Islet precursor cell (in vitro differentiated cells): ENCODE measurements at regions not wholly inside any gene's neighbourhood (a gene's known extent, or its start where the extent isn't known, plus 50 kb on each side); places are given as distances from the start of the nearest gene placed in this dataset.
"Not testable (repeated sequence)": the region's sequence is repeated elsewhere in the genome, so short reads cannot be mapped to it uniquely, and the experiment has no call there.

ENCODE experiments used
- DNase-seq: peaks from one replicate; pipeline ENCODE4 v3.0.0-alpha.2; 2018

GRCh38 chrX:2640436-2641150, 50.5 kb upstream of the CD99 start:
- no peak for DNase-seq

DNA sequence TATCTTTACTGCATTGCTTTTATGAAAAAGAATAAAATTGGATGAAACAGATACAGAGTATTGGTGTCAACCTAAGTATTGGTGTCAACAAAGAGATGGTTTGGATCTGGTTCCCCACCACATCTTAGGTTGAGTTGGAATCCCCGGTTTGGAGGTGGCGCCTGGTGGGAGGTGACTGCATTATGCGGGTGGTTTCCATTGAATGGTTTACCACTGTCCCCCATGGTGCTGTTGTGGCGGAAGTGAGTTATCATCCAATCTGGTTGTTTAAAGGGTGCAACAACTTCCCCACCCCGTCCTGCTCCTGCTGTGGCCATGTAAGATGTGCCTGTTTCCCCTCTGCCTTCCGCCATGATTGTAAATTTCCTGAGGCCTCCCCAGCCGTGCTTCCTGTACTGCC, 52.8 kb upstream of the CD99 start:
- no peak for DNase-seq

GRCh38 chrX:2635342-2635741, 55.8 kb upstream of the CD99 start:
- no peak for DNase-seq

DNA sequence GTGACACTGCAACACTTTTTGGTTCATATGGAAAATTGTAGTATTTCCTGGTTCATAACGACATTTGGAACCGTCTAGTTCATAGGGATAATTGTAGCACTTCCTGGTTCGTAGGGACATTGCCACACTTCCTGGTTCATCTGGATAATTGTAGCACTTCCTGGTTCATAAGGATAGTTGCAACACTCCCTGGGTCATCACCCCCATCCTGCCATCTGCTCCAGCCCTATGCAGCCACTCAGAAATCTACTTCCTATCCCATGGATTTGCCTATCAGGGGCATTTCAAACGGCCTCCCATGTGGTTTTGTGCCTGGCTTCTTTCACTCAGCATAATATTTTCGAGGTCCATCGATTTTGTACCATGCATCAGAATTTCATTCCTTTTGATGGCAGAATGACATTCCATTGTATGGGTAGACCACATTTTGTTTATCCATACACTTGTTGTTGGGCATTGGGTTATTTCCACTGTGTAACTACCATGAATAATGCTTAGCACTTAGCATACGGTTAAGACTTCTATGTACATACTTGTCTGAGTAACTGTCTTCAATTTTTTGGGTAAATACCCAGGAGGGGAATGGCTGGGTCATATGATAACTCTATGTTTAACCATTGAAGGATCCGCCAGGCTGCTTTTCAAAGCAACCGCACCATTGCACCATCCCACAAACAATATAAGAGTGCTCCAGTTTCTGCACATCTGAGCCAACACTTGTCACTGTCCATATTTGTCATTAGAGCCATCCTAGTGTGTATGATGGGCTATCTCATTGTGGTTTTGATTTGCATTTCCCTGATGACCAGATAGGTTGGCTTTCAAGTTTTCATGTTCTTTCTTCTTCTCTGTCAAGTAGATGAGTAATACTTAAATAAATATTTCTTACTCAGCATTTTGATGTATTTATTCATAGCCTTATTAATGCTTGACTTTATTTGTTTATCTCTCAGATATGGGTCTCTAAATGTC, 58.3 kb upstream of the CD99 start:
- DNase-seq = no peak

GRCh38 chrX:2631743-2632532, 59.2 kb upstream of the CD99 start:
- DNase-seq = no peak

DNA sequence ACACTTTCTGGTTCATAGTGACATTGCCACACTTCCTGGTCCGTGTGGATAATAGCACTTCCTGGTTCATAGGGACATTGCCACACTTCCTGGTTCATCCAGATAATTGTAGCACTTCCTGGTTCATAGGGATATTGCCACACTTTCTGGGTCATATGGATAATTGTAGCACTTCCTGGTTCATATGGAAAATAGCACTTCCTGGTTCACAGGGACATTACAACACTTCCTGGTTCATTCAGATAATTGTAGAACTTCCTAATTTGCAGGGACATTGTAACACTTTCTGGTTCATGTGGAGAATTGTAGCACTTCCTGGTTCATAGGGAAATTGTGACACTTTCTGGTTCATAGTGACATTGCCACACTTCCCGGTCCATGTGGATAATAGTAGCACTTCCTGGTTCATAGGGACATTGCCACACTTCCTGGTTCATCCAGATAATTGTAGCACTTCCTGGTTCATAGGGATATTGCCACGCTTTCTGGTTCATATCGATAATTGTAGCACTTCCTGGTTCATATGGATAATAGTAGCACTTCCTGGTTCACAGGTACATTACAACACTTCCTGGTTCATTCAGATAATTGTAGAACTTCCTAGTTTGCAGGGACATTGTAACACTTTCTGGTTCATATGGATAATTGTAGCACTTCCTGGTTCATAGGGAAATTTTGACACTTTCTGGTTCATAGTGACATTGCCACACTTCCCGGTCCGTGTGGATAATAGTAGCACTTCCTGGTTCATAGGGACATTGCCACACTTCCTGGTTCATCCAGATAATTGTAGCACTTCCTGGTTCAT, 60.0 kb upstream of the CD99 start:
- not testable (repeated sequence) for DNase-seq

- not testable (repeated sequence) for DNase-seq
These were observed 60.8 kb upstream of the CD99 start for GRCh38 chrX:2630008-2630934.

DNA sequence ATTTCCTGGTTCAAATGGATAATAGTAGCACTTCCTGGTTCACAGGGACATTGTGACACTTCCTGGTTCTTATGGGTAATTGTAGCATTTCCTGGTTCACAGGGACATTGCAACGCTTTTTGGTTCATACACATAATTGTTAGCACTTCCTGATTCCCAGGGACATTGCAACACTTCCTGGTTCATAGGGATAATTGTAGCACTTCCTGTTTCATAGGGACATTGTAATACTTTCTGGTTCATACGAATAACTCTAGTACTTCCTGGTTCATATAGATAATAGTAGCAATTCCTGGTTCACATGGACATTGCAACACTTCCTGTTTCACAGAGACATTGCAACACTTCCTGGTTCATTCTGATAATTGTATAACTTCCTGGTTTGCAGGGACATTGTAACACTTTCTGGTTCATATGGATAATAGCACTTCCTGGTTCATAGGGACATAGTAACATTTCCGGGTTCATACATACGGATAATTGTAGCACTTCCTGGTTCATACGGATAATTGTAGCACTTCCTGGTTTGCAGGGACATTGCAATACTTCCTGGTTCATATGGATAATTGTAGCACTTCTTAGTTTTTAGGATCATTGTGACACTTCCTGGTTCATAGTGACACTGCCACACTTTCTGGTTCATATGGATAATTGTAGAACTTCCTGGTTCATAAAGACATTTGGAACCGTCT, 61.6 kb upstream of the CD99 start:
- DNase-seq = no peak

DNA sequence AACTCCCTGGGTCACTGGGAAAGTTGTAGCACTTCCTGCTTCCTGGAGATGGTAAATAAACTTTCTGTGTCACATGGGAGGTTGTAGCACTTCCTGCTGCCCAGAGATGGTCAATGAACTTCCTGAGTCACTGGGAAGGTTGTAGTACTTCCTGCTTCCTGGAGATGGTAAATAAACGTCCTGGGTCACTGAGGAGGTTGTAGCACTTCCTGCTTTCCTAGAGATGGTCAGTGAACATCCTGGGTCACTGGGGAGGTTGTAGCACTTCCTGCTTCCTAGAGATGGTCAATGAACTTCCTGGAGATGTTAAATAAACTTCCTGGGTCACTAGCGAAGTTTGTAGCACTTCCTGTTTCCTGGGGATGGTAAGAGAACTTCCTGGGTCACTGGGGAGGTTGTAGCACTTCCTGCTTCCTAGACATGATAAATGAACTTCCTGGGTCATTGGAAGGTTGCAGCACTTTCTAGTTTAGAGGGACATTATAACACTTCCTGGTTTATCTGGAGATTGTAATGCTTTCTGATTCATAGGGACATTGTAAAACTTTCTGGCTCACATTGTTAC, 62.3 kb upstream of the CD99 start:
- no peak for DNase-seq

DNA sequence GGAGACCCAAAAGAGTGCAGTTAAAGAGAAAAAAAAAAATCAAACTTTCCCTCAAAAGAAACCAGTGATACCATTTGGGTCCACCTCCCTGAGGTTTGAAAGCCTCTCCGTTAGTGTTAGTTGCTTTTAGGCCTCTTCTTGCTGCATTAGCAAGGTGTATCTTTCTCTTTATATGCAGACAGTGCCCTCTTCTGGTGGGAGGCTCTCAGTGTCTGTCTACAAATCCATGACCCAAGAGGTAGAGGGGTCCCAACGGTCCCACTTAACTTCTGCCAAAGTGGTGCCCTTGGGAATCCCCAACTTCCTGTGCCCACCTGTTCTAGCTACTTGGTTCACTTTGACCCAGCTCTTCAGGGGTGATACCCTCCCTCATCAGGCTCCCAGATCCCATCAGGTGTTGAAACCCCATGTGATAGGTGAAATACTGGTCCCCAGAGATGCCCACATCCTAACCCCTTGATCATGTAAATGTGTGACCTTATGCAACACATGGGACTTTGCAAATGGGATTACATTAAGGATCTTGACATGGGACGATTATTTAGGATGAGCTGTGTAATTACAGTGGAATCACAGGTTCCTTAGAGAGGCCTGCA, 63.7 kb upstream of the CD99 start:
- peak; percentile 67 for DNase-seq

DNA sequence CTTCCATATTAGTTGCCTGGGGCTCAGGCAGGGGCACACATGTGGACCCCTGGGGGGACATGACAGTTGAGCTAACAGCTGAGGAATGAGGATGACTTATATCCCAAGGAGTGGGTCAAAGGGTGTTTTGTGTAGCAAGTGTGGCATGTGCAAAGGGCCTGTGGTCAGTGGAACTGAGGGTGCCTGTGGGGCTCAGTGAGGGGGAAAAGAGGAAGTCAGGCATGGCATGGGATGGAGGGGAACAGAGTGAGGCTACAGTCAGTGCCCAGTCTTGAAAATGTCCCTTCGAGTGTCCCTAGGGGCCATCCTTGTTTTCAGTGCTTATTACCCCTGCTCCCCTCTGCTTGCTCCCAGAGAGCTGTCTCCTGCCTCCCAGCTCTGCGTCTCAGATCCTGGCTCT, 64.3 kb upstream of the CD99 start:
- no peak for DNase-seq

GRCh38 chrX:2620576-2620975, 70.5 kb upstream of the CD99 start:
- DNase-seq = no peak

DNA sequence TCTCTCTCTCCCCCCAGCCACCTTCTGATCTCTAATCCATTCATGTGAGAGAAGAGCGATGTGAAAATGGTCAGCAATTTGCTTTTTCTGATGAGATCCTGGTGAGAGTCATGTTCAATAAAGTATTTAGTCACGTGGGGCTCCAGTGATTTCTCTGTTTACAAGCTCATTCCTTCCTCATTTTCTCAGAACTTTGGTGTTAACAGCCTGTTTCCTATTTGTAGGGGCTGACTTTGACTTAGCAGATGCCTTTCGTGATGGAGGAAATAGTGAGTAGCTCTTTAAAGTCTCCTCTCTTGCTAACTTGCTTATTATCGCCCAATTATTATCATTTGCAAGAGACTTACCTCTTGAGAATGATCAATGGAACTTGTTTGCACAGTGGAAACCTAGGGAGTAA, 72.6 kb upstream of the CD99 start:
- no peak for DNase-seq

DNA sequence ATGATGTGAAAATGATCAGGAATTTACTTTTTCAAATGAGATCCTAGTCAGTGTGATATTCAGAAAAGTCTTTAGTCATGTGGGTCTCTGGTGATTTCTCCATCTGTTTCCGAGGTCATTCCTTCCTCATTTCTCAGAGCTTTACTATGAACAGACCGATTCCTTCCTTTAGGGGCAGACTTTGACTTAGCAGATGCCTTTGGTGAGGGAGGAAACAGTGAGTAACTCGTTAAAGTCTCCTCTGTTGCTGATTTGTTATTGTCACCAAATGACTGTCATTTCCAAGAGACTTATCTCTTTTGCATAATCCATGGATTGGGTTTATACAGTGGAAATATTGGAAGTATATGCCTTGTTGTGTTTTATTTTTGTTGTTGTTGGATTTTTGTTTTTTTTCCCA, 76.2 kb upstream of the CD99 start:
- DNase-seq = no peak

GRCh38 chrX:2610246-2611170, 80.6 kb upstream of the CD99 start:
- DNase-seq = no peak

- DNase-seq = no peak
These were observed 81.5 kb upstream of the CD99 start for GRCh38 chrX:2609431-2610238.

- DNase-seq = peak; percentile 97
These were observed 82.3 kb upstream of the CD99 start for GRCh38 chrX:2608638-2609430.
